Endodermal cell (in vitro differentiated cells): ENCODE measurements at regions not wholly inside any gene's neighbourhood (a gene's known extent, or its start where the extent isn't known, plus 50 kb on each side); places are given as distances from the start of the nearest gene placed in this dataset.

ENCODE experiments used
- DNase-seq: peaks from one replicate; pipeline ENCODE4 v3.0.0-alpha.2; 2017
- H3K27ac ChIP-seq: 2 replicates; pipeline ENCODE4 v1.5.1; 2013; ENCODE audit warnings: mild to moderate bottlenecking, low read depth, low read length, moderate library complexity
- H3K27me3 ChIP-seq: 2 replicates; pipeline ENCODE4 v1.6.1; 2013; ENCODE audit warnings: mild to moderate bottlenecking, low read length, moderate library complexity; ENCODE audit not compliant: insufficient read depth, control insufficient read depth, poor library complexity, severe bottlenecking
- H3K36me3 ChIP-seq: 2 replicates; pipeline ENCODE4 v1.7.0; 2013; ENCODE audit warnings: mild to moderate bottlenecking, low read length, moderate library complexity; ENCODE audit not compliant: control insufficient read depth, insufficient read depth
- H3K4me1 ChIP-seq: one replicate; pipeline ENCODE4 v1.7.0; 2013; ENCODE audit warnings: low read length; ENCODE audit not compliant: control insufficient read depth, insufficient read depth
- H3K4me3 ChIP-seq: 2 replicates; pipeline ENCODE4 v1.5.1; 2013; ENCODE audit warnings: mild to moderate bottlenecking, low read length, moderate library complexity
- H3K9ac ChIP-seq: 2 replicates; pipeline ENCODE4 v1.6.1; 2013; ENCODE audit warnings: mild to moderate bottlenecking, low read length, moderate library complexity; ENCODE audit not compliant: poor library complexity, severe bottlenecking; ENCODE audit errors: extremely low read depth
- H3K9me3 ChIP-seq: 2 replicates; pipeline ENCODE4 v1.6.1; 2013; ENCODE audit warnings: mild to moderate bottlenecking, low read length, moderate library complexity; ENCODE audit not compliant: control insufficient read depth
- H3K27ac Mint-ChIP-seq: 2 replicates; pipeline ENCODE4 v1.8.0; 2020; ENCODE audit warnings: mixed read lengths
- H3K27me3 Mint-ChIP-seq: 2 replicates; pipeline ENCODE4 v1.8.0; 2021; ENCODE audit warnings: mild to moderate bottlenecking, mixed read lengths; ENCODE audit not compliant: insufficient read depth
- H3K36me3 Mint-ChIP-seq: 2 replicates; pipeline ENCODE4 v1.8.0; 2020; ENCODE audit warnings: low read depth, mixed read lengths
- H3K4me1 Mint-ChIP-seq: 2 replicates; pipeline ENCODE4 v1.8.0; 2020; ENCODE audit warnings: mixed read lengths
- H3K4me3 Mint-ChIP-seq: 2 replicates; pipeline ENCODE4 v1.8.0; 2020; ENCODE audit warnings: mild to moderate bottlenecking, moderate library complexity, mixed read lengths
- H3K9me3 Mint-ChIP-seq: 2 replicates; pipeline ENCODE4 v1.8.0; 2020; ENCODE audit warnings: mild to moderate bottlenecking, mixed read lengths
- CTCF ChIP-seq: fragments of 200-600 bp; sonication (generic); conservative IDR thresholded peaks from 2 replicates; pipeline ENCODE4 v1.5.0; 2021; ENCODE audit warnings: antibody characterized with exemption, mild to moderate bottlenecking
- WGBS, 2 experiments: methylation state at CpG; one replicate each; pipeline versions ENCODE4 v1.1.5 to v1.1.7; 2013; ENCODE audit warnings: missing lambda C conversion rate in 2 of 2, mixed read lengths in 1 of 2; ENCODE audit not compliant: insufficient coverage in 1 of 2, insufficient read length in 1 of 2; 5-methylcytosine and 5-hydroxymethylcytosine counted together

- Mint-ChIP-seq H3K27ac (no peak overlapping the region), H3K4me3 (no peak overlapping the region), H3K27me3 (no peaks in the 10 kb centered on the region), H3K4me1 (peaks cover 9% of the 10 kb centered on the region), H3K36me3 (no peaks in the 10 kb centered on the region), H3K9me3 (peaks cover 20% of the 10 kb centered on the region)
- no peak for TF ChIP-seq CTCF
- Histone ChIP-seq H3K9ac (no peak overlapping the region), H3K27ac (no peak overlapping the region), H3K4me3 (no peak overlapping the region), H3K36me3 (no peaks in the 10 kb centered on the region), H3K9me3 (peaks cover 3% of the 10 kb centered on the region), H3K4me1 (no peaks in the 10 kb centered on the region), H3K27me3 (no peaks in the 10 kb centered on the region)
- 80 to 93% methylated on average over 2 of the region's 2 CpGs for WGBS, 2 experiments
- DNase-seq = no peak
These were observed 105.3 kb downstream of the AKAIN1 start for GRCh38 chr18:5091741-5092140.

GRCh38 chr18:5075297-5075696 is 121.8 kb downstream of the AKAIN1 start:
- H3K27ac ChIP-seq = no peak overlapping the region
- no peak overlapping the region for H3K9ac ChIP-seq
- H3K36me3 Mint-ChIP-seq = no peaks in the 10 kb centered on the region
- no peak overlapping the region for H3K4me3 Mint-ChIP-seq
- H3K27me3 Mint-ChIP-seq = peaks cover 2% of the 10 kb centered on the region
- H3K27me3 ChIP-seq = no peaks in the 10 kb centered on the region
- H3K9me3 Mint-ChIP-seq = no peaks in the 10 kb centered on the region
- TF ChIP-seq CTCF = no peak
- H3K4me1 Mint-ChIP-seq = no peaks in the 10 kb centered on the region
- no peak for DNase-seq
- H3K36me3 ChIP-seq = no peaks in the 10 kb centered on the region
- no peak overlapping the region for H3K4me3 ChIP-seq
- 90 to 97% methylated on average over 2 to 3 of the region's 3 CpGs for WGBS, 2 experiments
- H3K9me3 ChIP-seq = no peaks in the 10 kb centered on the region
- H3K4me1 ChIP-seq = no peaks in the 10 kb centered on the region
- H3K27ac Mint-ChIP-seq = no peak overlapping the region

GRCh38 chr18:5073026-5073944 is 123.8 kb downstream of the AKAIN1 start:
- Histone ChIP-seq H3K9me3 (no peaks in the 10 kb centered on the region), H3K9ac (no peak overlapping the region), H3K4me1 (no peaks in the 10 kb centered on the region), H3K4me3 (no peak overlapping the region), H3K27ac (no peak overlapping the region), H3K36me3 (no peaks in the 10 kb centered on the region), H3K27me3 (no peaks in the 10 kb centered on the region)
- Mint-ChIP-seq H3K4me1 (no peaks in the 10 kb centered on the region), H3K4me3 (no peak overlapping the region), H3K9me3 (no peaks in the 10 kb centered on the region), H3K27ac (no peak overlapping the region), H3K27me3 (peaks cover 7% of the 10 kb centered on the region), H3K36me3 (no peaks in the 10 kb centered on the region)
- peak; percentile 76 for DNase-seq
- WGBS, 2 experiments = 45 to 54% methylated on average over 6 to 9 of the region's 9 CpGs
- peak; percentile 86 for TF ChIP-seq CTCF
